ENCODE measurements at regions not wholly inside any gene's neighbourhood (a gene's known extent, or its start where the extent isn't known, plus 50 kb on each side); places are given as distances from the start of the nearest gene placed in this dataset.

GRCh38 chr10:110387983-110388686 is 83.4 kb upstream of the SMNDC1 start:
- Histone ChIP-seq H3K27me3 (ENCODE audit: control insufficient read depth in 5 of 5, insufficient read depth in 4 of 5, low read length in 5 of 5) (peaks cover 0 to 16% (median 4%) of the 10 kb centered on the region in 5 donors), H3K27ac (ENCODE audit: low read depth, low read length) (no peak overlapping the region), H3K9ac (ENCODE audit: low read length in 5 of 5) (no peak overlapping the region), H3K9me3 (ENCODE audit: control insufficient read depth in 5 of 5, low read length in 5 of 5) (no peaks in the 10 kb centered on the region), H3K36me3 (ENCODE audit: control insufficient read depth in 5 of 5, insufficient read depth in 5 of 5, low read length in 5 of 5) (no peaks in the 10 kb centered on the region), H3K4me1 (ENCODE audit: control insufficient read depth in 5 of 5, insufficient read depth in 5 of 5, low read length in 5 of 5) (peaks cover 0 to 14% (median 9%) of the 10 kb centered on the region in 5 donors), H3K4me3 (ENCODE audit: low read depth in 1 of 5, low read length in 5 of 5) (no peak overlapping the region)

DNA sequence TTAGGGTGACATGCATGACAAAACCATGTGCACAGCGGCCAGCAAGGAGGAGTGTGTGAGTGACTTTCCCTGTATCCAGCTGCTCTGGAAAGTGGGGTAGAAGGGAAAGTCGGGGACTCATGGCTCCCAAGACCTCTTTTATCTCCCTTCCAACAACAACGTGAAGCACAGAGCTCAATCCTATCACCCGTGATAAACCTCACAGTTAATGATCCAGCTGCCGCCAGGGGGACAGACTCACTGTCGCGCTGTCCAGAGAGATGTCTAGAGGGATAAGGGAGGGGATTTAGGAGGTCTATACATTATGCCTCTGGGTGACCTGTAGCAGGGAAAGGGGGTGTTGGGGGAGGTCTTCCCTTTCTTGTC is 84.0 kb upstream of the SMNDC1 start:
- no peak overlapping the region for H3K4me3 ChIP-seq (ENCODE audit: low read depth in 1 of 5, low read length in 5 of 5)
- H3K9ac ChIP-seq (ENCODE audit: low read length in 5 of 5), result no peak overlapping the region
- no peaks in the 10 kb centered on the region for H3K9me3 ChIP-seq (ENCODE audit: control insufficient read depth in 5 of 5, low read length in 5 of 5)
- peaks cover 2 to 17% (median 12%) of the 10 kb centered on the region in 5 donors for H3K4me1 ChIP-seq (ENCODE audit: control insufficient read depth in 5 of 5, insufficient read depth in 5 of 5, low read length in 5 of 5)
- H3K27ac ChIP-seq (ENCODE audit: low read depth, low read length), result no peak overlapping the region
- peaks cover 0 to 15% (median 5%) of the 10 kb centered on the region in 5 donors for H3K27me3 ChIP-seq (ENCODE audit: control insufficient read depth in 5 of 5, insufficient read depth in 4 of 5, low read length in 5 of 5)
- H3K36me3 ChIP-seq (ENCODE audit: control insufficient read depth in 5 of 5, insufficient read depth in 5 of 5, low read length in 5 of 5), result no peaks in the 10 kb centered on the region

DNA sequence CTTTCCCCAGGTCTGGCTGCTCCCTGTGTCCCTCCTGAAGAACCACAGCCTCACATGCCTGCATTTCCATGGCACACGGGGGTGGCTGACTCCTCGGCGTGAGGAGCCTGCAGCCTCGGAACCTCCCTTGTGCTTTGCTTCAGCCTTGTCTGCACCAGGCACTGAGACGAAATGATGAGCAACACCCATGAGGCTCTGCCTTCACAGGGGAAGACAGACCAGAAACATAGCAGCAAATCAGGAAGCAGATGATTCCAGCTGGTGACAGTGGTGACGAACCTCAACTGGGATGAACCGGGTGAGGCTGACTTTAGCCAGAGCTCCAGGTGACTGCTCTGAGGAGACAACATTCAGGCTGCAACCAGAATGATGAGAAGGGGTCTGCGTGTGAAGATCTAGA is 84.5 kb upstream of the SMNDC1 start:
- Histone ChIP-seq H3K27ac (ENCODE audit: low read depth, low read length) (no peak overlapping the region), H3K4me1 (ENCODE audit: control insufficient read depth in 5 of 5, insufficient read depth in 5 of 5, low read length in 5 of 5) (peaks cover 2 to 17% (median 12%) of the 10 kb centered on the region in 5 donors), H3K27me3 (ENCODE audit: control insufficient read depth in 5 of 5, insufficient read depth in 4 of 5, low read length in 5 of 5) (peaks cover 0 to 18% (median 6%) of the 10 kb centered on the region in 5 donors), H3K4me3 (ENCODE audit: low read depth in 1 of 5, low read length in 5 of 5) (no peak overlapping the region), H3K9ac (ENCODE audit: low read length in 5 of 5) (no peak overlapping the region), H3K36me3 (ENCODE audit: control insufficient read depth in 5 of 5, insufficient read depth in 5 of 5, low read length in 5 of 5) (no peaks in the 10 kb centered on the region), H3K9me3 (ENCODE audit: control insufficient read depth in 5 of 5, low read length in 5 of 5) (no peaks in the 10 kb centered on the region)

DNA sequence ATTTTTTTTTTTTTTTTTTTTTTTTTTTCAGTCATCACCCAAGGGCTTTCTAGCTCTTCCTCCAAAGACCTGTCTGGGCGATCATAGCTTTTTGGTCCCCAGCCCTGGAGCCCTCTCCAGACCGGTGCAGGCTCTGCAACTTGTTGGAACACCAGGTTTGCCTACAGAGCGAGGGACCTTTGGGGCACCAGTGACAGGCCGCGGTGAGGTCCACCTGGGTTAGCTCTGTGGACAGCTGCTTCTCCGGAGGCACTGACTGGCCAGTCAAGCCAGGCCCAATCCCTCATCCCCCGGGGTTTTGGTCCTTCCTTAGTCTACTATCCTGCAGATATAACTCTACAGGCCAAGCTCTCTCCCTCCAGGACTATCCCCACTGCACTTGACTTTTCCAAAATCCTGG is 86.8 kb upstream of the SMNDC1 start:
- Histone ChIP-seq H3K36me3 (ENCODE audit: control insufficient read depth in 5 of 5, insufficient read depth in 5 of 5, low read length in 5 of 5) (no peaks in the 10 kb centered on the region), H3K4me3 (ENCODE audit: low read depth in 1 of 5, low read length in 5 of 5) (no peak overlapping the region), H3K9ac (ENCODE audit: low read length in 5 of 5) (no peak overlapping the region), H3K27me3 (ENCODE audit: control insufficient read depth in 5 of 5, insufficient read depth in 4 of 5, low read length in 5 of 5) (peaks cover 0 to 21% (median 6%) of the 10 kb centered on the region in 5 donors), H3K4me1 (ENCODE audit: control insufficient read depth in 5 of 5, insufficient read depth in 5 of 5, low read length in 5 of 5) (peaks cover 2 to 23% (median 12%) of the 10 kb centered on the region in 5 donors), H3K9me3 (ENCODE audit: control insufficient read depth in 5 of 5, low read length in 5 of 5) (no peaks in the 10 kb centered on the region), H3K27ac (ENCODE audit: low read depth, low read length) (no peak overlapping the region)

GRCh38 chr10:110392121-110392520 is 87.4 kb upstream of the SMNDC1 start:
- Histone ChIP-seq H3K27me3 (ENCODE audit: control insufficient read depth in 5 of 5, insufficient read depth in 4 of 5, low read length in 5 of 5) (peaks cover 0 to 21% (median 6%) of the 10 kb centered on the region in 5 donors), H3K9me3 (ENCODE audit: control insufficient read depth in 5 of 5, low read length in 5 of 5) (no peaks in the 10 kb centered on the region), H3K27ac (ENCODE audit: low read depth, low read length) (no peak overlapping the region), H3K9ac (ENCODE audit: low read length in 5 of 5) (no peak overlapping the region), H3K36me3 (ENCODE audit: control insufficient read depth in 5 of 5, insufficient read depth in 5 of 5, low read length in 5 of 5) (no peaks in the 10 kb centered on the region), H3K4me3 (ENCODE audit: low read depth in 1 of 5, low read length in 5 of 5) (no peak overlapping the region), H3K4me1 (ENCODE audit: control insufficient read depth in 5 of 5, insufficient read depth in 5 of 5, low read length in 5 of 5) (peaks cover 2 to 23% (median 12%) of the 10 kb centered on the region in 5 donors)

DNA sequence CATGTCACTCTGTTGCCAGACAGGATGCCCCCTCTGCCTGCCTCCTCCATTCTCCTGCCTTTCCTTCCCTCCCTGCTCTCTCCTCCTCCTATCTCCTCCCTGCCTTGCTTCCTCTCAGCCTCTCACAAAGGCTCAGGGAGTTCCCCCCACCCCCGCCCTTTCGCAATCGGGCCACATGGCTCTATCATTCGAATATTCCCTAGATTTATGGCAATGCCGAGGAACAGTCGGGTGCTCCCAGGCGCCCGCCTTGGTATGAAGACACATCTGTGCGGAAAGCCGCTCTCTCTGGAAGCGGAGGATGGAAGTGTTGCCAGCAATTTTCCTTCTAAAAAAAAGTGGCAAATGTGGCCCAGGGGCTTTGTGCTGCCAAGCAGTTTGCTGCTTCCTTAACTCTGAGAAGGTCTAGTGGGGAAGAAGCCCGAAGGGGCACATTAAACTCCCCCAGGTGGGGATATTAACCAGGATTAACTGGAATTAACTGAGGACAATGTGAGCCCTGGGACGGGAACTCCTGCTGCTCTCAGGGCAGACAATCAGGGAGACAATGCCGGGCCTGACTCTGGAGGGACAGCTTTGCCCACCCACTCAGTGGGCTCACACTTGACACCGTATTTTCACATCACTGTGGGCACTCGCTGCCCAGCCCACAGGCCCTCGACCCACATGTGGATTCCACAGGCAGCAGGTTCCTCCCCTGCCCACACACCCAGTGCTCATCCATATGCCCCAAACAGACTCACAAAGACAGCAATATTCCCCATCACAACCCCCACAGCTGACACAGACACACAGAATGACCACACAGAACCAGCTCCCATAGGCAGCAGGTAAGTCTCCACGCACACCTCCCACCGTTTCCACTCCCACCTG is 88.4 kb upstream of the SMNDC1 start:
- Histone ChIP-seq H3K4me3 (ENCODE audit: low read depth in 1 of 5, low read length in 5 of 5) (peak overlapping the region in 1 of 5 donors; percentile 36), H3K4me1 (ENCODE audit: control insufficient read depth in 5 of 5, insufficient read depth in 5 of 5, low read length in 5 of 5) (peaks cover 2 to 20% (median 12%) of the 10 kb centered on the region in 5 donors), H3K27me3 (ENCODE audit: control insufficient read depth in 5 of 5, insufficient read depth in 4 of 5, low read length in 5 of 5) (peaks cover 0 to 21% (median 6%) of the 10 kb centered on the region in 5 donors), H3K27ac (ENCODE audit: low read depth, low read length) (no peak overlapping the region), H3K9me3 (ENCODE audit: control insufficient read depth in 5 of 5, low read length in 5 of 5) (no peaks in the 10 kb centered on the region), H3K36me3 (ENCODE audit: control insufficient read depth in 5 of 5, insufficient read depth in 5 of 5, low read length in 5 of 5) (no peaks in the 10 kb centered on the region), H3K9ac (ENCODE audit: low read length in 5 of 5) (peak overlapping the region in 1 of 5 donors; percentile 19)

GRCh38 chr10:110393866-110394265 is 89.1 kb upstream of the SMNDC1 start:
- H3K4me1 ChIP-seq (ENCODE audit: control insufficient read depth in 5 of 5, insufficient read depth in 5 of 5, low read length in 5 of 5), result peaks cover 2 to 20% (median 13%) of the 10 kb centered on the region in 5 donors
- H3K27ac ChIP-seq (ENCODE audit: low read depth, low read length), result no peak overlapping the region
- H3K27me3 ChIP-seq (ENCODE audit: control insufficient read depth in 5 of 5, insufficient read depth in 4 of 5, low read length in 5 of 5), result peaks cover 0 to 18% (median 3%) of the 10 kb centered on the region in 5 donors
- no peaks in the 10 kb centered on the region for H3K36me3 ChIP-seq (ENCODE audit: control insufficient read depth in 5 of 5, insufficient read depth in 5 of 5, low read length in 5 of 5)
- no peak overlapping the region for H3K9ac ChIP-seq (ENCODE audit: low read length in 5 of 5)
- H3K4me3 ChIP-seq (ENCODE audit: low read depth in 1 of 5, low read length in 5 of 5), result no peak overlapping the region
- no peaks in the 10 kb centered on the region for H3K9me3 ChIP-seq (ENCODE audit: control insufficient read depth in 5 of 5, low read length in 5 of 5)

- Histone ChIP-seq H3K9me3 (ENCODE audit: control insufficient read depth in 5 of 5, low read length in 5 of 5) (no peaks in the 10 kb centered on the region), H3K9ac (ENCODE audit: low read length in 5 of 5) (no peak overlapping the region), H3K4me3 (ENCODE audit: low read depth in 1 of 5, low read length in 5 of 5) (no peak overlapping the region), H3K27ac (ENCODE audit: low read depth, low read length) (no peak overlapping the region), H3K4me1 (ENCODE audit: control insufficient read depth in 5 of 5, insufficient read depth in 5 of 5, low read length in 5 of 5) (peaks cover 2 to 23% (median 16%) of the 10 kb centered on the region in 5 donors), H3K36me3 (ENCODE audit: control insufficient read depth in 5 of 5, insufficient read depth in 5 of 5, low read length in 5 of 5) (no peaks in the 10 kb centered on the region), H3K27me3 (ENCODE audit: control insufficient read depth in 5 of 5, insufficient read depth in 4 of 5, low read length in 5 of 5) (peaks cover 0 to 14% (median 3%) of the 10 kb centered on the region in 5 donors)
Observed at GRCh38 chr10:110394296-110394695, 89.6 kb upstream of the SMNDC1 start.

- no peaks in the 10 kb centered on the region for H3K36me3 ChIP-seq (ENCODE audit: control insufficient read depth in 5 of 5, insufficient read depth in 5 of 5, low read length in 5 of 5)
- H3K27me3 ChIP-seq (ENCODE audit: control insufficient read depth in 5 of 5, insufficient read depth in 4 of 5, low read length in 5 of 5), result peaks cover 0 to 13% (median 5%) of the 10 kb centered on the region in 5 donors
- H3K9ac ChIP-seq (ENCODE audit: low read length in 5 of 5), result no peak overlapping the region
- no peak overlapping the region for H3K4me3 ChIP-seq (ENCODE audit: low read depth in 1 of 5, low read length in 5 of 5)
- H3K27ac ChIP-seq (ENCODE audit: low read depth, low read length), result no peak overlapping the region
- peaks cover 2 to 23% (median 16%) of the 10 kb centered on the region in 5 donors for H3K4me1 ChIP-seq (ENCODE audit: control insufficient read depth in 5 of 5, insufficient read depth in 5 of 5, low read length in 5 of 5)
- H3K9me3 ChIP-seq (ENCODE audit: control insufficient read depth in 5 of 5, low read length in 5 of 5), result no peaks in the 10 kb centered on the region
Observed at GRCh38 chr10:110394898-110395297, 90.2 kb upstream of the SMNDC1 start.

Data from subcutaneous abdominal adipose tissue (tissue), 5 donors.